HCT116 (cell line): ENCODE measurements at regions not wholly inside any gene's neighbourhood (a gene's known extent, or its start where the extent isn't known, plus 50 kb on each side); places are given as distances from the start of the nearest gene placed in this dataset.

ENCODE experiments used
- ATAC-seq: fragments of 200-7000 bp; cut with Tn5 transposase; 2 replicates; pipeline ENCODE4 v1.9.1; 2020; ENCODE audit warnings: mild to moderate bottlenecking, moderate library complexity
- BruUV-seq: library from RNA; stranded (reverse); fragments of 400-500 nt; replicated peaks from 2 replicates; lab custom pipeline; 2021; lab: Mats Ljungman, UMichigan
- CTCF ChIA-PET: fragments of 300-600 bp; sonication (Branson Sonifier 250); formaldehyde crosslinking; loops from one replicate; lab custom pipeline; 2021; ENCODE audit warnings: antibody characterized with exemption; lab: Charles Lee
- POLR2A ChIA-PET: fragments of 300-600, 350-600 bp; sonication (Branson Sonifier 250); formaldehyde crosslinking; loops from one replicate; lab custom pipeline; 2021; ENCODE audit warnings: antibody characterized with exemption; lab: Charles Lee
- RAD21 ChIA-PET, 2 experiments: fragments of 300-600 bp; sonication (Branson Sonifier 250); formaldehyde crosslinking; loops; one replicate each; lab custom pipeline; 2023; ENCODE audit warnings: low total read pairs in 2 of 2; ENCODE audit not compliant: uncharacterized antibody in 2 of 2, unreplicated experiment in 2 of 2, low non-redundant PET in 1 of 2; lab: Charles Lee
- DNase-seq: peaks from one replicate; pipeline ENCODE4 v3.0.0-alpha.2; 2010; ENCODE audit warnings: low read depth, low spot score
- H2AFZ ChIP-seq: fragments of 200-600 bp; shearing (Covaris generic), sonication (generic); 2 replicates; pipeline ENCODE4 v1.6.1; 2017; ENCODE audit warnings: low read depth, mixed run types, mixed read lengths, antibody characterized with exemption, low read length; ENCODE audit not compliant: poor library complexity, severe bottlenecking
- H3K27ac ChIP-seq: 2 replicates; pipeline ENCODE4 v1.5.1; 2012; ENCODE audit warnings: low read depth, low read length
- H3K27me3 ChIP-seq: fragments of 200-600 bp; sonication (generic); 2 replicates; pipeline ENCODE4 v1.6.1; 2016; ENCODE audit warnings: mixed run types, low read length, mixed read lengths; ENCODE audit not compliant: insufficient read depth
- H3K36me3 ChIP-seq, 2 experiments: fragments of 200-500 bp in 1 of 2; fragments of 200-600 bp in 1 of 2; sonication (Bioruptor generic) in 1 of 2; sonication (generic) in 1 of 2; 2 replicates each; pipeline versions ENCODE4 v1.5.1 to v1.6.1; 2014 to 2016; ENCODE audit warnings: low read length in 2 of 2, inconsistent platforms in 1 of 2, mixed read lengths in 1 of 2, mixed run types in 1 of 2; ENCODE audit not compliant: insufficient read depth in 2 of 2, control insufficient read depth in 1 of 2
- H3K4me1 ChIP-seq, 2 experiments: fragments of 200-600 bp in 1 of 2; sonication (generic) in 1 of 2; 2 replicates each; pipeline versions ENCODE4 v1.5.1 to v1.6.1; 2012 to 2017; ENCODE audit warnings: low read length in 2 of 2, inconsistent platforms in 1 of 2, mild to moderate bottlenecking in 1 of 2, mixed read lengths in 1 of 2, mixed run types in 1 of 2, moderate library complexity in 1 of 2; ENCODE audit not compliant: insufficient read depth in 2 of 2, control insufficient read depth in 1 of 2
- H3K4me2 ChIP-seq: fragments of 200-600 bp; sonication (generic); 2 replicates; pipeline ENCODE4 v1.6.1; 2017; ENCODE audit warnings: mixed run types, low read length, mixed read lengths
- H3K4me3 ChIP-seq, 2 experiments: fragments of 200-600 bp in 1 of 2; sonication (generic) in 1 of 2; replicated peaks in 1 of 2; 2 replicates each; pipeline ENCODE4 v1.5.1; 2011 to 2016; ENCODE audit warnings: low read length in 2 of 2, control low read depth in 1 of 2, low read depth in 1 of 2, mild to moderate bottlenecking in 1 of 2, mixed read lengths in 1 of 2, mixed run types in 1 of 2
- H3K79me2 ChIP-seq: fragments of 200-600 bp; sonication (generic); 2 replicates; pipeline ENCODE4 v1.6.1; 2017; ENCODE audit warnings: mild to moderate bottlenecking, mixed run types, low read length, moderate library complexity, mixed read lengths; ENCODE audit not compliant: insufficient read depth
- H3K9ac ChIP-seq: fragments of 200-600 bp; sonication (generic); 2 replicates; pipeline ENCODE4 v1.6.1; 2016; ENCODE audit warnings: low read length, mixed read lengths
- H3K9me2 ChIP-seq: fragments of 200-600 bp; sonication (generic), shearing (Covaris generic); 2 replicates; pipeline ENCODE4 v1.6.1; 2017; ENCODE audit warnings: mixed run types, mild to moderate bottlenecking, moderate library complexity; ENCODE audit not compliant: insufficient read depth
- H3K9me3 ChIP-seq, 2 experiments: fragments of 200-500 bp in 1 of 2; fragments of 200-600 bp in 1 of 2; sonication (Bioruptor generic) in 1 of 2; sonication (generic) in 1 of 2; 2 replicates each; pipeline ENCODE4 v1.6.1; 2014 to 2017; ENCODE audit warnings: low read length in 2 of 2, mixed read lengths in 2 of 2, inconsistent platforms in 1 of 2, low read depth in 1 of 2, mild to moderate bottlenecking in 1 of 2, mixed run types in 1 of 2, moderate library complexity in 1 of 2; ENCODE audit not compliant: control insufficient read depth in 1 of 2, insufficient read depth in 1 of 2
- H4K20me1 ChIP-seq: fragments of 200-600 bp; sonication (generic), shearing (Covaris generic); 2 replicates; pipeline ENCODE4 v1.6.1; 2017; ENCODE audit warnings: mixed run types, mild to moderate bottlenecking, moderate library complexity; ENCODE audit not compliant: insufficient read depth
- FOSL1 ChIP-seq: IDR thresholded peaks from 2 replicates; pipeline ENCODE4 v1.6.1; 2012; ENCODE audit warnings: low read depth
- JUND ChIP-seq: IDR thresholded peaks from 2 replicates; pipeline ENCODE4 v1.6.1; 2012
- RAD21 ChIP-seq: IDR thresholded peaks from 2 replicates; pipeline ENCODE4 v1.6.1; 2012; ENCODE audit warnings: low read depth, mild to moderate bottlenecking
- TCF7L2 ChIP-seq: IDR thresholded peaks from 2 replicates; pipeline ENCODE4 v1.7.0; 2011; ENCODE audit warnings: borderline replicate concordance, inconsistent platforms; ENCODE audit not compliant: insufficient read depth, insufficient read length; ENCODE audit errors: extremely low read depth
- intact Hi-C: fragments of 100-400 bp; cut with micrococcal nuclease; formaldehyde crosslinking; loops from 2 replicates; pipeline ENCODE4 v1.10.0; 2022
- TF ChIP-seq, protein P1 (sequence below): IDR thresholded peaks from 2 replicates; pipeline ENCODE4 v1.6.1; 2012
- TF ChIP-seq, protein P2 (sequence below): IDR thresholded peaks from 2 replicates; pipeline ENCODE4 v1.6.1; 2011; ENCODE audit warnings: mild to moderate bottlenecking, low read length, moderate library complexity; ENCODE audit not compliant: insufficient replicate concordance; ENCODE audit errors: extremely low read depth
- TF ChIP-seq, protein P3 (sequence below), 3 experiments: fragments of 200-600 bp in 1 of 3; sonication (generic) in 1 of 3; IDR thresholded peaks in 2 of 3; conservative IDR thresholded peaks in 1 of 3; 2 replicates each; pipeline ENCODE4 v1.5.1; 2012 to 2017; ENCODE audit warnings: low read depth in 2 of 3, low read length in 2 of 3, antibody characterized with exemption in 1 of 3, borderline replicate concordance in 1 of 3, control low read depth in 1 of 3, mild to moderate bottlenecking in 1 of 3, mixed read lengths in 1 of 3, mixed run types in 1 of 3, moderate library complexity in 1 of 3; ENCODE audit not compliant: insufficient read depth in 1 of 3

DNA sequence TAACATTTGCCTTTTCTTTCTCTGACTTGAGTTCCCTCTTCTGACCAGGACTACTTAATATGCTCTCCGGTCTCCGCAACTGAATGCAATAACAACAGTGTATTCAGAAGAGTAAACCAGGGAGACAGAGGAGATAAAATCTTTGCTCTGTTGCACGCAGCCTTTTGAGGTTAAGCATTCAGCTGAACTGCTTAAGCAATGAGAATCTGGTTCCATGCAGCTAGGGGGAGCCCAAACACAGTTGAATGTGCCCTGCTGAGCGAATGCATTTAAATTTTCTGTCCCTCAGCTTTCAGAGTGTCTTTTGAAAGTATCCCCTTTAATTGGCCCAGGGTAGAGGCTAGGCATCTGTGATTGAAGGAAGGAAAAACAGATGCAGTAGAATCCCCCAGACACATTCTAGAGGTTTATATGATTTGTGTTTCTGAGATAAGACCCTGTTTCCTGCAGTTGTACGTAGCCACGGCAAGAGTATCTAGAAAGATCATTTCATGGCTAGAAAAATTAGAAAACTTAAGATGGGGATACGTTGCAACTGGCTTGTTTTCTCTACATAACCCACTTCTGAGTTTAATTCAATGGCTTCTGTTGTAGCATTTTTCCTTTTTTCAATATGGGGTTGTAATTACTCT is 309.6 kb downstream of the TUSC7 start:
- Histone ChIP-seq H3K79me2 (no peaks in the 10 kb centered on the region), H3K9me2 (no peaks in the 10 kb centered on the region), H3K27ac (no peak overlapping the region), H3K9me3 (no peaks in the 10 kb centered on the region), H4K20me1 (no peaks in the 10 kb centered on the region), H2AFZ (no peak overlapping the region), H3K9ac (no peak overlapping the region), H3K4me3 (no peak overlapping the region), H3K27me3 (peaks cover 8% of the 10 kb centered on the region; the same call in 1 of the 2 replicates), H3K4me1 (no peaks in the 10 kb centered on the region), H3K4me2 (no peak overlapping the region), H3K36me3 (no peaks in the 10 kb centered on the region)
- POLR2A ChIA-PET: no interaction called here
- intact Hi-C loops: no loop called here
- BruUV-seq: no TSS peak
- RAD21 ChIA-PET: no interaction called here
- DNase-seq: no peak
- ATAC-seq: peak; percentile 63
- CTCF ChIA-PET: interaction anchor here (1.6 kb wide), 1 partner anchor 507 kb away, joined by 3 read pairs; no protein-coding TSS in a partner anchor
- TF ChIP-seq, protein P1, sequence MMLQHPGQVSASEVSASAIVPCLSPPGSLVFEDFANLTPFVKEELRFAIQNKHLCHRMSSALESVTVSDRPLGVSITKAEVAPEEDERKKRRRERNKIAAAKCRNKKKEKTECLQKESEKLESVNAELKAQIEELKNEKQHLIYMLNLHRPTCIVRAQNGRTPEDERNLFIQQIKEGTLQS: no peak
- TF ChIP-seq TCF7L2 (no peak), JUND (no peak), RAD21 (peak; percentile 43), FOSL1 (no peak)
- TF ChIP-seq, protein P2, sequence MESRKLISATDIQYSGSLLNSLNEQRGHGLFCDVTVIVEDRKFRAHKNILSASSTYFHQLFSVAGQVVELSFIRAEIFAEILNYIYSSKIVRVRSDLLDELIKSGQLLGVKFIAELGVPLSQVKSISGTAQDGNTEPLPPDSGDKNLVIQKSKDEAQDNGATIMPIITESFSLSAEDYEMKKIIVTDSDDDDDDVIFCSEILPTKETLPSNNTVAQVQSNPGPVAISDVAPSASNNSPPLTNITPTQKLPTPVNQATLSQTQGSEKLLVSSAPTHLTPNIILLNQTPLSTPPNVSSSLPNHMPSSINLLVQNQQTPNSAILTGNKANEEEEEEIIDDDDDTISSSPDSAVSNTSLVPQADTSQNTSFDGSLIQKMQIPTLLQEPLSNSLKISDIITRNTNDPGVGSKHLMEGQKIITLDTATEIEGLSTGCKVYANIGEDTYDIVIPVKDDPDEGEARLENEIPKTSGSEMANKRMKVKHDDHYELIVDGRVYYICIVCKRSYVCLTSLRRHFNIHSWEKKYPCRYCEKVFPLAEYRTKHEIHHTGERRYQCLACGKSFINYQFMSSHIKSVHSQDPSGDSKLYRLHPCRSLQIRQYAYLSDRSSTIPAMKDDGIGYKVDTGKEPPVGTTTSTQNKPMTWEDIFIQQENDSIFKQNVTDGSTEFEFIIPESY: no peak
- TF ChIP-seq, protein P3, sequence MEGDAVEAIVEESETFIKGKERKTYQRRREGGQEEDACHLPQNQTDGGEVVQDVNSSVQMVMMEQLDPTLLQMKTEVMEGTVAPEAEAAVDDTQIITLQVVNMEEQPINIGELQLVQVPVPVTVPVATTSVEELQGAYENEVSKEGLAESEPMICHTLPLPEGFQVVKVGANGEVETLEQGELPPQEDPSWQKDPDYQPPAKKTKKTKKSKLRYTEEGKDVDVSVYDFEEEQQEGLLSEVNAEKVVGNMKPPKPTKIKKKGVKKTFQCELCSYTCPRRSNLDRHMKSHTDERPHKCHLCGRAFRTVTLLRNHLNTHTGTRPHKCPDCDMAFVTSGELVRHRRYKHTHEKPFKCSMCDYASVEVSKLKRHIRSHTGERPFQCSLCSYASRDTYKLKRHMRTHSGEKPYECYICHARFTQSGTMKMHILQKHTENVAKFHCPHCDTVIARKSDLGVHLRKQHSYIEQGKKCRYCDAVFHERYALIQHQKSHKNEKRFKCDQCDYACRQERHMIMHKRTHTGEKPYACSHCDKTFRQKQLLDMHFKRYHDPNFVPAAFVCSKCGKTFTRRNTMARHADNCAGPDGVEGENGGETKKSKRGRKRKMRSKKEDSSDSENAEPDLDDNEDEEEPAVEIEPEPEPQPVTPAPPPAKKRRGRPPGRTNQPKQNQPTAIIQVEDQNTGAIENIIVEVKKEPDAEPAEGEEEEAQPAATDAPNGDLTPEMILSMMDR (IDR thresholded peaks at IDR 0.05 in 2 of 3, conservative IDR thresholded peaks at IDR 0.05 in 1 of 3; ENCODE audit: borderline replicate concordance in 1 of 3, insufficient read depth in 1 of 3, low read depth in 2 of 3, low read length in 2 of 3): peak in 2 of 3 experiments; percentile 46 to 51; a peak in 3 of 6 replicates
